ENCODE measurements at regions not wholly inside any gene's neighbourhood (a gene's known extent, or its start where the extent isn't known, plus 50 kb on each side); places are given as distances from the start of the nearest gene placed in this dataset.
"Not testable (repeated sequence)": the region's sequence is repeated elsewhere in the genome, so short reads cannot be mapped to it uniquely, and the experiment has no call there.

DNA sequence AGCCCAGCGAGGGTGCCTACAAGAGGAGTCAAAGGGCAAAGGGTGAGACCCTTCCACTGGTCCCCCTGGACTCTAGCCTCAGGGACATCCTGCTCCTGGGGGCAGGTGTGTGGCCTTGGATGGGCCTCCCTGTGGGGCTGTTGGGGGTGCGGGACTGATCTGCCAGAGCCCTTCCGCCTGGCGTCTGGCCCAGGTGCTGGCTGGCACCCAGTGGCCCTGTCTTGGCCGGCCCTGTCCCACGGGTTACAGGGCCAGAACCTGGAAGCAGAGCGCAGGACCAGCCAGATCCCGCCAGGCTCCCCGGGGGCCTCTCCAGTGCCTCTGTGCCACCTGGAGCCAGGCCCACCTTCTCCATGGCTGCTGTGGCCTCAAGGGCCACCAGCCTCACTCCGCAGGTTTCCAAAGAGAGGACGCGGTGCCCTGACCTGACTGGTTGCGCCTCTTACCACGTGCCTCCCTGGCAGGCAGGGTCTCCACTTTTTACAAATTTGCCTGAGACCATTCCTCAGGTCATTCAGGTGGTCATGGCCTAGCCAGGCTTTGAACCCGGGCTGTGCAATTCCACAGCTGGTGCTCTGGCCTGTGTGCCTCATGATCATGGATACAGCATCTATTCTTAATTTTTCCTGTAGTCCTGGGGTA lies 444.8 kb downstream of the SPATA31D1 start:
- not testable (repeated sequence) for TF ChIP-seq CTCF, POLR2A, POLR2AphosphoS5 (IDR thresholded peaks at IDR 0.05)

Data from transverse colon (tissue), 4 donors.